Gastrocnemius medialis (tissue), 4 donors: ENCODE measurements at regions not wholly inside any gene's neighbourhood (a gene's known extent, or its start where the extent isn't known, plus 50 kb on each side); places are given as distances from the start of the nearest gene placed in this dataset.

Experiments
- ATAC-seq, 2 donors: fragments of 150-250 bp; one replicate each; pipeline ENCODE4 v1.9.1; 2016
- DNase-seq, 2 donors: peaks; one replicate each; pipeline ENCODE4 v3.0.0-alpha.2; 2019
- H3K27ac ChIP-seq, 4 donors: fragments of 200-600 bp; sonication (generic); 1 replicate in 1 of 4; 2 replicates in 3 of 4; pipeline ENCODE4 v1.5.1; 2016 to 2018; ENCODE audit warnings: mild to moderate bottlenecking in 2 of 4, moderate library complexity in 1 of 4
- H3K27me3 ChIP-seq, 3 donors: fragments of 200-600 bp; sonication (generic) in 2 of 3; 1 replicate in 1 of 3; 2 replicates in 2 of 3; pipeline versions ENCODE4 v1.5.1 to v1.6.0; 2016 to 2019; ENCODE audit warnings: mild to moderate bottlenecking in 1 of 3, moderate library complexity in 1 of 3
- H3K36me3 ChIP-seq, 2 donors: fragments of 200-600 bp; sonication (generic) in 1 of 2; one replicate each; pipeline ENCODE4 v1.5.1; 2017 to 2018
- H3K4me1 ChIP-seq, 2 donors: fragments of 200-600 bp; sonication (generic) in 1 of 2; one replicate each; pipeline ENCODE4 v1.5.1; 2016 to 2017; ENCODE audit warnings: mild to moderate bottlenecking in 2 of 2
- H3K4me3 ChIP-seq, 4 donors: fragments of 200-600 bp; sonication (generic) in 3 of 4; 1 replicate in 1 of 4; 2 replicates in 3 of 4; pipeline ENCODE4 v1.5.1; 2016 to 2019; ENCODE audit warnings: mild to moderate bottlenecking in 2 of 4
- H3K9me3 ChIP-seq, 3 donors: fragments of 200-600 bp; sonication (generic) in 2 of 3; 1 replicate in 1 of 3; 2 replicates in 2 of 3; pipeline ENCODE4 v1.5.1; 2016 to 2019
- POLR2A ChIP-seq, 2 donors: fragments of 450-650 bp; IDR thresholded peaks; one replicate each; pipeline ENCODE4 v1.6.1; 2017; ENCODE audit warnings: antibody characterized with exemption in 2 of 2, mild to moderate bottlenecking in 2 of 2, moderate library complexity in 2 of 2
- in situ Hi-C, 4 donors: fragments of 200-750 bp; cut with MboI; loops; one replicate each; pipeline versions ENCODE4 v1.15.0 to v1.8.0; 2017; ENCODE audit warnings: low sequenced_read_pairs in 4 of 4
- intact Hi-C: fragments of 100-400 bp; cut with DNase I; formaldehyde crosslinking; loops from one replicate; pipeline ENCODE4 v1.15.1; 2023; ENCODE audit warnings: low total_unique reads
- TF ChIP-seq, protein P1 (sequence below), 5 experiments: fragments of 450-650 bp in 3 of 5; fragments of 200-600 bp in 2 of 5; sonication (generic) in 2 of 5; IDR thresholded peaks in 4 of 5; conservative IDR thresholded peaks in 1 of 5; 1 replicate in 4 of 5; 2 replicates in 1 of 5; pipeline ENCODE4 v1.5.1; 2016 to 2019; ENCODE audit warnings: antibody characterized with exemption in 5 of 5, mild to moderate bottlenecking in 3 of 5, moderate library complexity in 3 of 5

GRCh38 chr4:28973587-28974350 lies 1746.4 kb upstream of the PCDH7 start:
- no peaks in the 10 kb centered on the region for H3K4me1 ChIP-seq
- no peaks in the 10 kb centered on the region for H3K27me3 ChIP-seq
- no peak overlapping the region for H3K4me3 ChIP-seq
- no peak overlapping the region for H3K27ac ChIP-seq
- H3K36me3 ChIP-seq, result no peaks in the 10 kb centered on the region
- no peak for TF ChIP-seq POLR2A (IDR thresholded peaks at IDR 0.05)
- TF ChIP-seq, protein P1, sequence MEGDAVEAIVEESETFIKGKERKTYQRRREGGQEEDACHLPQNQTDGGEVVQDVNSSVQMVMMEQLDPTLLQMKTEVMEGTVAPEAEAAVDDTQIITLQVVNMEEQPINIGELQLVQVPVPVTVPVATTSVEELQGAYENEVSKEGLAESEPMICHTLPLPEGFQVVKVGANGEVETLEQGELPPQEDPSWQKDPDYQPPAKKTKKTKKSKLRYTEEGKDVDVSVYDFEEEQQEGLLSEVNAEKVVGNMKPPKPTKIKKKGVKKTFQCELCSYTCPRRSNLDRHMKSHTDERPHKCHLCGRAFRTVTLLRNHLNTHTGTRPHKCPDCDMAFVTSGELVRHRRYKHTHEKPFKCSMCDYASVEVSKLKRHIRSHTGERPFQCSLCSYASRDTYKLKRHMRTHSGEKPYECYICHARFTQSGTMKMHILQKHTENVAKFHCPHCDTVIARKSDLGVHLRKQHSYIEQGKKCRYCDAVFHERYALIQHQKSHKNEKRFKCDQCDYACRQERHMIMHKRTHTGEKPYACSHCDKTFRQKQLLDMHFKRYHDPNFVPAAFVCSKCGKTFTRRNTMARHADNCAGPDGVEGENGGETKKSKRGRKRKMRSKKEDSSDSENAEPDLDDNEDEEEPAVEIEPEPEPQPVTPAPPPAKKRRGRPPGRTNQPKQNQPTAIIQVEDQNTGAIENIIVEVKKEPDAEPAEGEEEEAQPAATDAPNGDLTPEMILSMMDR (IDR thresholded peaks at IDR 0.05 in 4 of 5, conservative IDR thresholded peaks at IDR 0.05 in 1 of 5), result no peak
- intact Hi-C loops (no loop called here), in situ Hi-C loops (no loop called here)
- no peaks in the 10 kb centered on the region for H3K9me3 ChIP-seq
- no peak for DNase-seq
- ATAC-seq, result no peak

GRCh38 chr4:28976369-28976768 lies 1743.8 kb upstream of the PCDH7 start:
- ATAC-seq (no peak), DNase-seq (no peak)
- Histone ChIP-seq H3K27ac (no peak overlapping the region), H3K36me3 (no peaks in the 10 kb centered on the region), H3K27me3 (no peaks in the 10 kb centered on the region), H3K4me1 (no peaks in the 10 kb centered on the region), H3K4me3 (no peak overlapping the region), H3K9me3 (no peaks in the 10 kb centered on the region)
- TF ChIP-seq POLR2A (IDR thresholded peaks at IDR 0.05), result no peak
- TF ChIP-seq, protein P1 (IDR thresholded peaks at IDR 0.05 in 4 of 5, conservative IDR thresholded peaks at IDR 0.05 in 1 of 5), result no peak
- in situ Hi-C loops (no loop called here), intact Hi-C loops (no loop called here)

DNA sequence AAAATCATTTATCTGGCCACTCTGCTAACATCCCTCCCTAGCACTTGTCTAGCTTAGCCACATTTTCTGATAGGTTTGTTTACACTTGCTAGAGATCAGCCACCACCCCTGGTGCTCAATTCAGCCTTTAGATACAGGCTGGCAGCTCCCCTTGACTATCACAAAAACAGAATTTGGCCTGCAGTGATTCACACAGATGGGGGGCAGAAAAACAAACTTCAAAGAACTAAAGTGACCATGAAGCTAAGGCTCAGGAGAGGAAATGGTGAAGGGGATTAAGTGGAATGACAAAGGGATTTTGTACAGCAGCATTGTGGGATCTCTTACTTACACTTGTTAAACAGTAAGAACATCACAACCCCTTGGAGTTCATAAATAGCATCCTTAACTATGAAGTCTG lies 1718.0 kb upstream of the PCDH7 start:
- TF ChIP-seq, protein P1 (IDR thresholded peaks at IDR 0.05 in 4 of 5, conservative IDR thresholded peaks at IDR 0.05 in 1 of 5), result no peak
- no peak for TF ChIP-seq POLR2A (IDR thresholded peaks at IDR 0.05)
- intact Hi-C loops (no loop called here), in situ Hi-C loops (no loop called here)
- Histone ChIP-seq H3K9me3 (no peaks in the 10 kb centered on the region), H3K4me3 (no peak overlapping the region), H3K27me3 (no peaks in the 10 kb centered on the region), H3K27ac (no peak overlapping the region), H3K4me1 (no peaks in the 10 kb centered on the region), H3K36me3 (no peaks in the 10 kb centered on the region)
- ATAC-seq (no peak), DNase-seq (no peak)

GRCh38 chr4:29005838-29006237 lies 1714.3 kb upstream of the PCDH7 start:
- TF ChIP-seq, protein P1 (IDR thresholded peaks at IDR 0.05 in 4 of 5, conservative IDR thresholded peaks at IDR 0.05 in 1 of 5), result no peak
- no peak for TF ChIP-seq POLR2A (IDR thresholded peaks at IDR 0.05)
- Histone ChIP-seq H3K36me3 (no peaks in the 10 kb centered on the region), H3K9me3 (no peaks in the 10 kb centered on the region), H3K4me1 (no peaks in the 10 kb centered on the region), H3K27ac (no peak overlapping the region), H3K27me3 (no peaks in the 10 kb centered on the region), H3K4me3 (no peak overlapping the region)
- intact Hi-C loops (no loop called here), in situ Hi-C loops (no loop called here)
- ATAC-seq (no peak), DNase-seq (no peak)

DNA sequence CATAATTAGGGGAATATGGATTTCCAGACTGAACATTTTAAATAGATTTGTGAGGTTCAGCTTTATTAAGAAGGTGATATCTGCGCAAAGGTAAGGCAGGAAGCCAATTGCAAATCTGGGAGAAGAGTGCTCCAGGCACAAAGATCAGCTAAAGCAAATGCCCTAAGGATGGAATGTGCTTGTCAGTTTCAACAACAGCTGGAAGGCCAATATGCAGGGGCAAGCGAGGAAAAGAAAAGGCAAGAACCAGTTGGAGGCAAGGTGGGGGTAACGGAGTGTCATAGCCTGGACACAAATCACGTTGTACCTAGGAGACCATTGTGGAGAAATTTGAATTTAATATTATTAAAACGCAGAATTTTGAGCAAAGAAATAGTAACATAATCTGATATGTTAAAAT lies 1710.3 kb upstream of the PCDH7 start:
- Histone ChIP-seq H3K9me3 (no peaks in the 10 kb centered on the region), H3K4me1 (no peaks in the 10 kb centered on the region), H3K27ac (no peak overlapping the region), H3K36me3 (no peaks in the 10 kb centered on the region), H3K27me3 (no peaks in the 10 kb centered on the region), H3K4me3 (no peak overlapping the region)
- TF ChIP-seq, protein P1 (IDR thresholded peaks at IDR 0.05 in 4 of 5, conservative IDR thresholded peaks at IDR 0.05 in 1 of 5), result no peak
- no peak for TF ChIP-seq POLR2A (IDR thresholded peaks at IDR 0.05)
- intact Hi-C loops (no loop called here), in situ Hi-C loops (no loop called here)
- no peak for ATAC-seq
- DNase-seq, result no peak
